OCI-M1 (cell line): ENCODE measurements at regions not wholly inside any gene's neighbourhood (a gene's known extent, or its start where the extent isn't known, plus 50 kb on each side); places are given as distances from the start of the nearest gene placed in this dataset.

Experiments
- DNase-seq: peaks from one replicate; lab custom pipeline; 2025; lab: John Stamatoyannopoulos, UW

GRCh38 chr15:77786956-77787355 lies 154.2 kb upstream of the LINGO1 start:
- no peak for DNase-seq

- no peak for DNase-seq
Observed at GRCh38 chr15:77786181-77786890, 153.6 kb upstream of the LINGO1 start.

DNA sequence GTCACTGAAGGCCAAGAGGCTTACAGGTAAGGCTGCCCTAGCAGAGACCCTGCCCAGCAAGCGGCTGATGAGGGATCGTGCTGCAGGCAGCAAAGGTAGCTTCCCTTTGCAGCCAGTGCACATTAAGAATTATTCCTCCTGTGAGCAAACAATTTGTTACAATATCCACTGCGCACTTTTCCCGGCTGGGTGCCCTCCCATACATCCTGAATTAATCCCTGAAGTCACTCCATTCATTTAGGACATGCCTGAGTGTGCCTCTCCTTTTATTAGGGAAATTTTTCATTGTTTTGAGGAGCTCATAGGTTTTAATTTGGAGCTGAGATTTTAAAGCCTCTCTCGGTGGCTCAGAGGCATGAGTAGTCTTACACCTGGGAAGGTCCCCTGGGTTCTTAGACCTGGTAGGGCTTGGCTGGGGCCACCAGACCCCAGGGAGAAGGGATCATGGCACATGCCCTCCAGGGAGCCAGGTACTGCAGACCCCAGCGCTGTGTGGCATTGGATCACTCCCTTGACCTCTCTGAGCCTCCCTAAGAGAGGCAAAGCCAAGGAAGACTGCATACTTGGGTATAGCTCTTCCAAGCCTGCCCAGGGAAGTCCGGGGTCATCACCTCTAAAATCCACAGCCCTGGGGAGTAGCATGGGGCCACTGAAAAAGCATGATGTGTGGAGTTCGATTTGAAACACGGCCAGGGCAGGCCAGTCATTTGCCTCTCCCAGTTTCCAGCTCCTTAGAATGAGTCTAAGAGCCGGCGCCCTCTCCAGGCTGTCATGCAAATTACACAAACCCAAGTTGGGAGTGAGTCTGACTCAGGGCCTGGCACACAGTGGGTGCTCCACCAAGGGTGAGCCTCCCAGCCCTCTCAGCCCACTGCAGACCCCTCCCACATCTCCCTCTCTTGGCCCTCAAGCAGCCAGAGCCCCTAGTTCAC lies 151.9 kb upstream of the LINGO1 start:
- peak; percentile 50 for DNase-seq

- no peak for DNase-seq
Observed at GRCh38 chr15:77783636-77784035, 150.9 kb upstream of the LINGO1 start.

- DNase-seq, result no peak
Observed at GRCh38 chr15:77782691-77783090, 150.0 kb upstream of the LINGO1 start.

- DNase-seq, result no peak
Observed at GRCh38 chr15:77781946-77782240, 149.2 kb upstream of the LINGO1 start.

GRCh38 chr15:77781151-77781945 lies 148.6 kb upstream of the LINGO1 start:
- DNase-seq, result no peak

DNA sequence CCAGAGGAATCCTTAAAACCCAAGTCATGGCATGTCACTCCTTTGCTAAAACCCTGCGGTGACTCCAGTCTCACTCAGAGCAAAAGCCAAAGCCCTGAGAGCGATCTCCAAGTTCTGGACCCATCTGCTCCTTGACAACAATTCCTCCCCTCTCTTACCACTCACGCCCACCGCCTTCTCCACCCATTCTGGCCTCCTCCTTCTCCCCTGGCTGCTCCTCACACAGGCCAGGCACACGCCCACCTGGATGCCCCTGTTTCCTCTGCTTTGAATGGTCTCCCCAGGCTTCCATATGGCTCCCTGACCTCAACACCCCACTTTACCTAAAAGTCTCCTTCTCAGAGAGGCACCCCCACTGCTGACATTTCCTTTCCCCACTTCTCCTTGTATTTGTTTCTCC lies 146.1 kb upstream of the LINGO1 start:
- no peak for DNase-seq

- DNase-seq, result no peak
Observed at GRCh38 chr15:77775837-77776236, 143.1 kb upstream of the LINGO1 start.

GRCh38 chr15:77775373-77775772 lies 142.7 kb upstream of the LINGO1 start:
- DNase-seq, result no peak

GRCh38 chr15:77774350-77774749 lies 141.6 kb upstream of the LINGO1 start:
- DNase-seq, result no peak

DNA sequence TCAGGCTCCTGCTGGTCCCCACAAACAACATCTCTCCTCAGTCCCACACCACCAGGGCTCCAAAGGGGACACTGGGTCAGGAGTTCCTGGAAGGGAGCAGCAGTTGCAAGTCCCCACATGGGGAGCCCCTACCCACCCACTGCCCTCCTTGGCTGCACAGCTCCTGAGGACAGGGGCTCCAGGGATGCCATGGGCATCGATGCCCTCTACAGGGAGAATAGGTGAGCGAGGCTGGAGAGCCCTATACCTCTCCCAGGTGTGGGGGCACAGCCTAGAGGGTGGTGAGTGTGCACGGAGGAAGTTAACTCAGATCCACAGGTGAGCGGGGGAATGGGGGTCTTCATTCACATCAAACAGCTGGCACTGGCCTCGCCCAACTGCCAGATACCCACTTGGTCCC lies 141.2 kb upstream of the LINGO1 start:
- no peak for DNase-seq

GRCh38 chr15:77772641-77773402 lies 140.1 kb upstream of the LINGO1 start:
- DNase-seq, result no peak

- DNase-seq, result no peak
Observed at GRCh38 chr15:77771616-77772015, 138.9 kb upstream of the LINGO1 start.

DNA sequence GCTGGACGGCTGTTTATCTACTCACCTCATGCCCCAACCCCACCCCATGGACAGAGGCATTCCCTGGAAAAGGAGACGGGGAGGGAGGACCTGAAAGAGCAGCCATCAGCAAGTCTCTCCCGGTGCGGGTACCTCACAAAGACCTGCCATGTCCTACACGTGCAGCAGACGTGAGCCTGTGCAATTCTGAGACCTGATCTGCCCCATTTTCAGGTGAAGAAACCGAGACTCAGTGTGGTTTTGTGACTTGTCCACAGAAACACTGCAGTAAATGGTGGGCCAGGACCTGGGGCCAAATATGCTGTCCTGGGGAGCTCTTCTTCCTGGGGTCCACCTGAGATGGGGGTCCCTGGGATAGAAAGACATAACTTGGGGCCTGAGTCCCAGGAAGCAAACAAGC lies 137.0 kb upstream of the LINGO1 start:
- DNase-seq, result no peak

- no peak for DNase-seq
Observed at GRCh38 chr15:77768521-77769078, 135.9 kb upstream of the LINGO1 start.

- DNase-seq, result no peak
Observed at GRCh38 chr15:77768107-77768506, 135.4 kb upstream of the LINGO1 start.

DNA sequence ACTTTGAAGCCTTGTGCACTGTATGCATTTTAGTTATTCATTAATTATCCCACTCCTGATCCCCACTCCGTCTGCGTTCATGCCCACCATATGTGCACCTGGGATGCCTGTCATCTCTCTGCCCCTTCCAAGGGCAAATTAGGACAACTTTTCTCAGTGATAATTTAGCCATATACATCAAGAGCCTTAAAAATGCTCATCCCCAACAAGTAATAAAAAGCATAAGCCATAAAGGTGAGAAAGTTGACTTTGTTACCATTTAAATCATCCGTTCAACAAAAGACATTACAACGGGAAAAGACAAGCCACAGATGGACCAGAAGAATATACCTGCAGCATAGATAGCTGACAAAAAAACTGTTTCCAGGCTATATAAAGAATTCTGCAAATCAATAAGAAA lies 131.4 kb upstream of the LINGO1 start:
- DNase-seq, result no peak

DNA sequence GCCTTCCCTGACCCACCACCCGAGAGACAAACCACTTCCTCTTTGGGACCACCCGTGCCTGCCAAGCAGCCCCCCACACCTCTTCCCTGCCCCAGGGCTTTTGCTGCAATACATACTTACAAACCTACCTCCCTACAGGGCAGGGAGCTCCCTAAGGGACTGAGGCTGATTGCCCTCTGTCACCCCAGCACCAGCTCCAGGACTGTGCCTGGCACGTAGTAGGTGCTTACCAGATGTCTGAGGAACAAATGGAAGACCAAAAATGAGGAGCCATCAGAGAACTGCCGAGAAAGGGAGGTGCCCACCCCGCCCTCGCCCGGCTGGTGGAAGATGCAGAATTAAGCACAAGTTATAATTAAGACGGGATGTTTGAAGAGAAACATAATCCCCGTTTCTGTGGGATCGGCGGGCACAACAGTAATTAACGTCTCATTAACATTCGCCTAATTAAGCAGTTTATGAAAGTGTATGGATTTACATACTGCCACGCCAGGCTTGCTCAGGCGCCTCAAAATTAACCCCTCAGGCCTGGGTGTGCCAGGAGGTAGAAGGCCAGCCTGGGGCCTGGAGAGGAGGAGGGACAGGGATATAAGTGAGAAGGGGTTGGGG lies 130.1 kb upstream of the LINGO1 start:
- DNase-seq, result no peak

DNA sequence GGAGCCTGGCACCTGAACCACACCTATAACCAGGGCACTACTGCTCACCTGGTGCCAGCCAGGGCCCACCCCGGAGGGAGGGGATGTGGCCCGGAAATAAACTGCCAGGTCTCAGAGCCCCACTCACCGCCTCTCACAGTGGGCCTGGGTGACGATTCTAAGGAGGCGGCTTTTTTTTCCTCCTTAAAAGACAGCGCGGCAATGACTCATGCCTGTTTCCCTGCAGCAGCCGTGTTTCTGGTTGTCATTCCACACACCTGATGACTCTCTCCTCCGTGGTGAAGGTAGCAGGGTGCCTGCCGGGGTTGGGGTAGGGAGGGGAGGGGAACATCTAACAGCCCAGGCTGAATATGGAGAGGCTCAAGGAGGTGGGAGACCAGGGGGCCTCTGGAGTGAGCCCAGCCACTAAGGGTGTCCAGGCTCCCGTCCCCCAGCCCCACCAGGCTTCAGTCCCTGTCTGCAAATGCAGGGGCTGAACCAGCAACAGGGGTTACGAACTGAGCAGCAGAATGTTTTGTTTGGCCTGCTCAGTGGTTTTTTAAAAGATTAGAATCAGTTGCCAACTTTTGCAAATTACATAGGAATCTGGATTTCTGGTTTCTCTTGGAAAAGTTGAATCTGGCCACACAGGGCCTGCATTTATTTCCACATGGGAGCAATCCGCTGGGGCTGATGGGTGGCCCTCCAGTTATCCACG lies 127.3 kb upstream of the LINGO1 start:
- DNase-seq, result no peak

DNA sequence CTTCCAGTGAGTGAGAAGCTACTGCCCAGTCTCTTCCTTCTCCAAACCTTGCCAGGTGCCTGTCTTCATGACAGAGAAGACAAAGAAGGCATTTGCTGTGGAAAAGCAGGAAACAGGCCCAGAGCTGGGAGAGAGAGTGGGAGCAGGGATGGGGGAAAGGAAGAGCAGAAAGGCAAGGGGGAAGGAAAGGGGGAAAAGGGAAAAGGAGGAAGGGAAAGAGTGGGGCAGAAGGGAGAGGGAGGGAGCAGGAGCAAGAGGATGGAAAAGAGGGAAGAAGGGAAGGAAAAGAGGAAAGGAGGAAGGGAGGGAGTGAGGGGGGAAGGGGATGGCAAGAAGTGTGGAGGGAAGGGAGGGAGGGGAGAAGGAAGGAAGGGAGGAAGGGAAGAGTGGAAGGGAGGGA lies 121.2 kb upstream of the LINGO1 start:
- no peak for DNase-seq
